ENCODE measurements at regions not wholly inside any gene's neighbourhood (a gene's known extent, or its start where the extent isn't known, plus 50 kb on each side); places are given as distances from the start of the nearest gene placed in this dataset.

DNA sequence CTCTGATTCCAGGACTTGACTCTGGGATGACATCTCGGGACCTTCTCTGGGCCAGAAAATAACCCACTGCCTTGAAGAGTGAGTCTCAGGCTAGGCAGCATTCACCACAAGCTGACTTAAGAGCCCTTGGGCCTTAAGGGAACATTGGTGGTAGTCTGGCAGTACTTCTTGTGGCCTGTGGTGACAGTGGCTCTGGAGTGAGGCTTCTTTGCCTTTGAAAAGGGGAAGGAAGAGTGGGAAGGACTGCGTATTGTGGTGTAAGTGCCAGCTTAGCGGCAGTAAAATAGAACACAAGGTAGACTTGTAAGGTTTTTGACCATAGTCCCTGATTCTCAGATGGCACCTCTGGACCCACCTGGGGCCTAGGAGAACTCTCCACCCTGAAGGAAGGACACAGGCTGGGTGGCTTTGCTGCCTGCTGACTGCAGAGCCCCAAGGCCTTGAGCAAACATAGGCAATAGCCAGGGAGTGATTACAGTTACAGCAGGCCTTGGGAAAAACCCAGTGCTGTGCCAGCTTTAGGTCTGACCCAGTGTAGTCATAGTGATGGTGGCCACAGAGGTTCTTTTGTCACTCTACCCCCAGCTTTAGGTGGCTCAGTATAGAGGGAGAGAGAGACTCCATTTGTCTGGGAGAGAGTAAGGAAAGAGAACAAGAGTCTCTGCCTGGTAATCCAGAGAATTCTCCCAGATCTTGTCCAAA, 483.9 kb downstream of the SH2D4B start:
- no peaks in the 10 kb centered on the region for H4K20me1 ChIP-seq (ENCODE audit: insufficient read depth, low read depth, low read length)
- H3K27me3 ChIP-seq (ENCODE audit: low read length): no peaks in the 10 kb centered on the region
- DNase-seq: no peak
- H3K4me3 ChIP-seq (ENCODE audit: low read length): no peak overlapping the region
- H3K4me2 ChIP-seq (ENCODE audit: low read depth, low read length, poor library complexity, severe bottlenecking): no peak overlapping the region
- no peaks in the 10 kb centered on the region for H3K79me2 ChIP-seq (ENCODE audit: low read length)
- no peaks in the 10 kb centered on the region for H3K4me1 ChIP-seq (ENCODE audit: low read length)
- no peaks in the 10 kb centered on the region for H3K9me2 ChIP-seq (replicated peaks; ENCODE audit: insufficient read depth, low read length)
- no peak overlapping the region for H3K27ac ChIP-seq (ENCODE audit: low read length)
- H3K9ac ChIP-seq (ENCODE audit: low read length): no peak overlapping the region
- no peaks in the 10 kb centered on the region for H3K9me3 ChIP-seq (ENCODE audit: low read length)
- no peak overlapping the region for H2AFZ ChIP-seq (ENCODE audit: low read length)
- H3K36me3 ChIP-seq (ENCODE audit: insufficient read depth, low read length): no peaks in the 10 kb centered on the region

GRCh38 chr10:81026591-81026990, 488.9 kb downstream of the SH2D4B start:
- H3K9ac ChIP-seq (ENCODE audit: low read length): no peak overlapping the region
- H2AFZ ChIP-seq (ENCODE audit: low read length): no peak overlapping the region
- no peaks in the 10 kb centered on the region for H3K4me1 ChIP-seq (ENCODE audit: low read length)
- no peak overlapping the region for H3K27ac ChIP-seq (ENCODE audit: low read length)
- no peaks in the 10 kb centered on the region for H3K27me3 ChIP-seq (ENCODE audit: low read length)
- no peaks in the 10 kb centered on the region for H3K36me3 ChIP-seq (ENCODE audit: insufficient read depth, low read length)
- no peak overlapping the region for H3K4me3 ChIP-seq (ENCODE audit: low read length)
- no peaks in the 10 kb centered on the region for H3K9me2 ChIP-seq (replicated peaks; ENCODE audit: insufficient read depth, low read length)
- H3K4me2 ChIP-seq (ENCODE audit: low read depth, low read length, poor library complexity, severe bottlenecking): no peak overlapping the region
- no peaks in the 10 kb centered on the region for H3K79me2 ChIP-seq (ENCODE audit: low read length)
- no peaks in the 10 kb centered on the region; the same call in 1 of the 2 replicates for H3K9me3 ChIP-seq (ENCODE audit: low read length)
- DNase-seq: no peak
- H4K20me1 ChIP-seq (ENCODE audit: insufficient read depth, low read depth, low read length): no peaks in the 10 kb centered on the region

DNA sequence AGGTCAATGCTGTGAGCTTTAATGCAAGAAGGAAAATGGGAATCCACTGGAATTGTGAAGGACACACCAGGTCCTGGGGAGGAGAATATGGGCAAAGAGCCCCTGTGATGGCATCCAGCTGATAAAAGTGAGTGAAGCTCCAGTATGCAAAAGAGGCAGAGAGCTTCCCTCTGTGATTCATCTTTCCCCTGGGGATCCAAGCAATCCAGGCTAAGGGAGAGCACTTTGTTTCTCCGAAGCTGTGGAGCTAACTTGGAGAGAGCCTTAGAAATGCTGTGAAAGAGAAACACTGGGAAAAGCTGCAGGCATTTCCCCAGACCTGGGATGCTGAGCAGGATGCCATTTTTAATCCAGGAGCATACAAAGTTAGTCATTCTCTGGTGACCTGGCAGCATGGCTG, 489.5 kb downstream of the SH2D4B start:
- Histone ChIP-seq H3K9ac (ENCODE audit: low read length) (no peak overlapping the region), H3K9me3 (ENCODE audit: low read length) (no peaks in the 10 kb centered on the region; the same call in 1 of the 2 replicates), H3K9me2 (replicated peaks; ENCODE audit: insufficient read depth, low read length) (no peaks in the 10 kb centered on the region), H3K79me2 (ENCODE audit: low read length) (no peaks in the 10 kb centered on the region), H3K36me3 (ENCODE audit: insufficient read depth, low read length) (no peaks in the 10 kb centered on the region), H3K4me1 (ENCODE audit: low read length) (no peaks in the 10 kb centered on the region), H4K20me1 (ENCODE audit: insufficient read depth, low read depth, low read length) (no peaks in the 10 kb centered on the region), H3K27me3 (ENCODE audit: low read length) (no peaks in the 10 kb centered on the region), H2AFZ (ENCODE audit: low read length) (no peak overlapping the region), H3K4me2 (ENCODE audit: low read depth, low read length, poor library complexity, severe bottlenecking) (no peak overlapping the region), H3K27ac (ENCODE audit: low read length) (no peak overlapping the region), H3K4me3 (ENCODE audit: low read length) (no peak overlapping the region)
- no peak for DNase-seq

GRCh38 chr10:81027706-81028105, 490.0 kb downstream of the SH2D4B start:
- H3K4me3 ChIP-seq (ENCODE audit: low read length): no peak overlapping the region
- no peaks in the 10 kb centered on the region for H3K36me3 ChIP-seq (ENCODE audit: insufficient read depth, low read length)
- no peaks in the 10 kb centered on the region for H3K9me2 ChIP-seq (replicated peaks; ENCODE audit: insufficient read depth, low read length)
- no peaks in the 10 kb centered on the region for H3K4me1 ChIP-seq (ENCODE audit: low read length)
- H3K27ac ChIP-seq (ENCODE audit: low read length): no peak overlapping the region
- no peak overlapping the region for H3K4me2 ChIP-seq (ENCODE audit: low read depth, low read length, poor library complexity, severe bottlenecking)
- no peaks in the 10 kb centered on the region for H3K79me2 ChIP-seq (ENCODE audit: low read length)
- no peak overlapping the region for H2AFZ ChIP-seq (ENCODE audit: low read length)
- H3K27me3 ChIP-seq (ENCODE audit: low read length): no peaks in the 10 kb centered on the region
- H4K20me1 ChIP-seq (ENCODE audit: insufficient read depth, low read depth, low read length): no peaks in the 10 kb centered on the region
- no peak for DNase-seq
- no peak overlapping the region for H3K9ac ChIP-seq (ENCODE audit: low read length)
- H3K9me3 ChIP-seq (ENCODE audit: low read length): no peaks in the 10 kb centered on the region; the same call in 1 of the 2 replicates

DNA sequence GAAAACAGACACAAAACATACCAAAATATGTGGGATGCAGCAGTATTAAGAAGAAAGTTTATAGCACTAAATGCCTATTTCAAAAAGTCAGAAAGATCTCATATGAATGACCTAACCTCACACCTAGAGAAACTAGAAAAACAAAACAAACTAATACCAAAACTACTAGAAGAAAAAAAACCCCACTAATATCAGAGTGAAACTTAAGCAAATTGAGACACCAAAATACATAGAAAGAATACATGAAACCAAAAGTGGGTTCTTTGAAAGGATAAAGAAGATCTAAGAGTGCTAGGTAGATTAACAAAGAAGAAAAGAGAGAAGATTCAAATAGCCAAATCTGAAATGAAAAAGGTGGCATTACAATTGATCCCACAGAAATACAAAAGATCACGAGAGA, 494.1 kb downstream of the SH2D4B start:
- no peak overlapping the region for H2AFZ ChIP-seq (ENCODE audit: low read length)
- H3K36me3 ChIP-seq (ENCODE audit: insufficient read depth, low read length): no peaks in the 10 kb centered on the region

GRCh38 chr10:81034383-81034782, 496.7 kb downstream of the SH2D4B start:
- no peak overlapping the region for H3K4me2 ChIP-seq (ENCODE audit: low read depth, low read length, poor library complexity, severe bottlenecking)

More for the DNA sequence above, 494.1 kb downstream of the SH2D4B start:
- no peaks in the 10 kb centered on the region; the same call in 1 of the 2 replicates for H3K9me3 ChIP-seq (ENCODE audit: low read length)
- H3K4me3 ChIP-seq (ENCODE audit: low read length): no peak overlapping the region
- no peaks in the 10 kb centered on the region for H3K9me2 ChIP-seq (replicated peaks; ENCODE audit: insufficient read depth, low read length)
- H3K4me2 ChIP-seq (ENCODE audit: low read depth, low read length, poor library complexity, severe bottlenecking): no peak overlapping the region
- no peak for DNase-seq
- H3K27ac ChIP-seq (ENCODE audit: low read length): no peak overlapping the region
- H3K27me3 ChIP-seq (ENCODE audit: low read length): no peaks in the 10 kb centered on the region
- no peaks in the 10 kb centered on the region for H4K20me1 ChIP-seq (ENCODE audit: insufficient read depth, low read depth, low read length)
- no peak overlapping the region for H3K9ac ChIP-seq (ENCODE audit: low read length)
- H3K79me2 ChIP-seq (ENCODE audit: low read length): no peaks in the 10 kb centered on the region
- H3K4me1 ChIP-seq (ENCODE audit: low read length): no peaks in the 10 kb centered on the region

GRCh38 chr10:81036257-81036656, 498.6 kb downstream of the SH2D4B start:
- no peaks in the 10 kb centered on the region for H3K4me1 ChIP-seq (ENCODE audit: low read length)
- no peaks in the 10 kb centered on the region for H4K20me1 ChIP-seq (ENCODE audit: insufficient read depth, low read depth, low read length)
- H3K9ac ChIP-seq (ENCODE audit: low read length): no peak overlapping the region
- H3K4me2 ChIP-seq (ENCODE audit: low read depth, low read length, poor library complexity, severe bottlenecking): no peak overlapping the region
- H3K27ac ChIP-seq (ENCODE audit: low read length): no peak overlapping the region
- no peaks in the 10 kb centered on the region; the same call in 1 of the 2 replicates for H3K9me3 ChIP-seq (ENCODE audit: low read length)
- H3K27me3 ChIP-seq (ENCODE audit: low read length): no peaks in the 10 kb centered on the region
- no peaks in the 10 kb centered on the region for H3K36me3 ChIP-seq (ENCODE audit: insufficient read depth, low read length)
- H2AFZ ChIP-seq (ENCODE audit: low read length): no peak overlapping the region
- DNase-seq: no peak
- no peak overlapping the region for H3K4me3 ChIP-seq (ENCODE audit: low read length)
- H3K9me2 ChIP-seq (replicated peaks; ENCODE audit: insufficient read depth, low read length): no peaks in the 10 kb centered on the region
- H3K79me2 ChIP-seq (ENCODE audit: low read length): no peaks in the 10 kb centered on the region

More at GRCh38 chr10:81034383-81034782, 496.7 kb downstream of the SH2D4B start:
- H3K4me1 ChIP-seq (ENCODE audit: low read length): no peaks in the 10 kb centered on the region
- no peaks in the 10 kb centered on the region for H3K79me2 ChIP-seq (ENCODE audit: low read length)
- H3K36me3 ChIP-seq (ENCODE audit: insufficient read depth, low read length): no peaks in the 10 kb centered on the region
- H3K27ac ChIP-seq (ENCODE audit: low read length): no peak overlapping the region
- no peak for DNase-seq
- no peaks in the 10 kb centered on the region for H3K9me2 ChIP-seq (replicated peaks; ENCODE audit: insufficient read depth, low read length)
- no peak overlapping the region for H3K4me3 ChIP-seq (ENCODE audit: low read length)
- no peaks in the 10 kb centered on the region for H4K20me1 ChIP-seq (ENCODE audit: insufficient read depth, low read depth, low read length)
- H3K27me3 ChIP-seq (ENCODE audit: low read length): no peaks in the 10 kb centered on the region
- H3K9ac ChIP-seq (ENCODE audit: low read length): no peak overlapping the region
- H2AFZ ChIP-seq (ENCODE audit: low read length): no peak overlapping the region
- H3K9me3 ChIP-seq (ENCODE audit: low read length): no peaks in the 10 kb centered on the region; the same call in 1 of the 2 replicates

GRCh38 chr10:81040031-81040430, 502.3 kb downstream of the SH2D4B start:
- H4K20me1 ChIP-seq (ENCODE audit: insufficient read depth, low read depth, low read length): no peaks in the 10 kb centered on the region
- H3K9me2 ChIP-seq (replicated peaks; ENCODE audit: insufficient read depth, low read length): no peaks in the 10 kb centered on the region
- DNase-seq: no peak
- H3K79me2 ChIP-seq (ENCODE audit: low read length): no peaks in the 10 kb centered on the region
- H3K36me3 ChIP-seq (ENCODE audit: insufficient read depth, low read length): no peaks in the 10 kb centered on the region
- no peaks in the 10 kb centered on the region for H3K27me3 ChIP-seq (ENCODE audit: low read length)
- no peak overlapping the region for H2AFZ ChIP-seq (ENCODE audit: low read length)
- H3K9me3 ChIP-seq (ENCODE audit: low read length): no peaks in the 10 kb centered on the region; the same call in 1 of the 2 replicates
- no peak overlapping the region for H3K9ac ChIP-seq (ENCODE audit: low read length)
- H3K4me3 ChIP-seq (ENCODE audit: low read length): no peak overlapping the region
- H3K4me1 ChIP-seq (ENCODE audit: low read length): no peaks in the 10 kb centered on the region
- no peak overlapping the region for H3K4me2 ChIP-seq (ENCODE audit: low read depth, low read length, poor library complexity, severe bottlenecking)
- H3K27ac ChIP-seq (ENCODE audit: low read length): no peak overlapping the region
